Loucy (cell line): ENCODE measurements at regions not wholly inside any gene's neighbourhood (a gene's known extent, or its start where the extent isn't known, plus 50 kb on each side); places are given as distances from the start of the nearest gene placed in this dataset.

ENCODE experiments used
- EZH2phosphoT487 ChIP-seq: fragments of 200-600 bp; IDR thresholded peaks from 2 replicates; pipeline ENCODE4 v1.6.1; 2018; ENCODE audit warnings: antibody characterized with exemption, mild to moderate bottlenecking, moderate library complexity, borderline replicate concordance
- TF ChIP-seq, protein P1 (sequence below): fragments of 200-600 bp; sonication (generic); conservative IDR thresholded peaks from 2 replicates; pipeline ENCODE4 v1.5.1; 2014; ENCODE audit warnings: mild to moderate bottlenecking, antibody characterized with exemption, low read length

DNA sequence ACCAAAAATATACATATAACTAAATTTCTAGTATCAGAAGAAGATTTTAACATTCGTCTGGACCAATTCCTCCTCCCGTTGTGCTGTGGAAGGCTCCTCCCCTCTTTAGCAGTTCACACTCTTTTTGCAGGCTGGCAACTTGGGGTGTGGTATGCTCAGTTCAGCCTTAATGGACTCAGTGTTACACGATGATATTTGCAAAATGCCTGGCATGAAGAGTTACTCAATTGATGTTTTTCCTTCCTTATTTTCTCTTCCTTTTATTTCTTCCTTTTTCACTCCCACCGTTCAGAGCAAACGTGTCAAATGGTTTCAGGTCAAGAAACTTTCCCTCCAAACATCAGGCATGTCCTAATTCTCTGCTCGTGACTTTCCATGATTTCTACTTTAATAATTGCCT, 248.3 kb downstream of the PHF14 start:
- no peak for TF ChIP-seq EZH2phosphoT487
- TF ChIP-seq, protein P1, sequence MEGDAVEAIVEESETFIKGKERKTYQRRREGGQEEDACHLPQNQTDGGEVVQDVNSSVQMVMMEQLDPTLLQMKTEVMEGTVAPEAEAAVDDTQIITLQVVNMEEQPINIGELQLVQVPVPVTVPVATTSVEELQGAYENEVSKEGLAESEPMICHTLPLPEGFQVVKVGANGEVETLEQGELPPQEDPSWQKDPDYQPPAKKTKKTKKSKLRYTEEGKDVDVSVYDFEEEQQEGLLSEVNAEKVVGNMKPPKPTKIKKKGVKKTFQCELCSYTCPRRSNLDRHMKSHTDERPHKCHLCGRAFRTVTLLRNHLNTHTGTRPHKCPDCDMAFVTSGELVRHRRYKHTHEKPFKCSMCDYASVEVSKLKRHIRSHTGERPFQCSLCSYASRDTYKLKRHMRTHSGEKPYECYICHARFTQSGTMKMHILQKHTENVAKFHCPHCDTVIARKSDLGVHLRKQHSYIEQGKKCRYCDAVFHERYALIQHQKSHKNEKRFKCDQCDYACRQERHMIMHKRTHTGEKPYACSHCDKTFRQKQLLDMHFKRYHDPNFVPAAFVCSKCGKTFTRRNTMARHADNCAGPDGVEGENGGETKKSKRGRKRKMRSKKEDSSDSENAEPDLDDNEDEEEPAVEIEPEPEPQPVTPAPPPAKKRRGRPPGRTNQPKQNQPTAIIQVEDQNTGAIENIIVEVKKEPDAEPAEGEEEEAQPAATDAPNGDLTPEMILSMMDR = no peak
